ENCODE measurements at regions not wholly inside any gene's neighbourhood (a gene's known extent, or its start where the extent isn't known, plus 50 kb on each side); places are given as distances from the start of the nearest gene placed in this dataset.

DNA sequence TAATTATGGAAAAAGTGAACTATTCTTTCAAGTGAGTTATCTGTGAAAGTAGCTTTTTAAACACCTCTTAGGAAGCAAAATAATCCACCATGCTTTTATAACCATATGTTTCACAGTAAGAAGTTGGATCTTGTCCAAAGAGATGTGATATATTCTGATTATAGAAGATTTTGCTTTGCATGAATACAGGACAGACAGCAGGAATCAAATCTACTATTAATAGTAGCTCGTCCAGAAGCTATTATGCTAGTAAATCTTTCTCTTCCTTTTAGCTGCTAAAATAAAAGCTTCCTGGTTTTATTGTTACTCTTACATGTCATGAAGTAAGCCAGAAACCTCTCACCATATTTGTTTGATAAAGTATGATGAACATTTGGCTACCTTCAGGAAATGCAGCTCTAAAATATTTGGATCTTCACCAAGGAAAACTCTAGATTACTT, 257.0 kb downstream of the IPO8 start:
- TF ChIP-seq, protein P1, sequence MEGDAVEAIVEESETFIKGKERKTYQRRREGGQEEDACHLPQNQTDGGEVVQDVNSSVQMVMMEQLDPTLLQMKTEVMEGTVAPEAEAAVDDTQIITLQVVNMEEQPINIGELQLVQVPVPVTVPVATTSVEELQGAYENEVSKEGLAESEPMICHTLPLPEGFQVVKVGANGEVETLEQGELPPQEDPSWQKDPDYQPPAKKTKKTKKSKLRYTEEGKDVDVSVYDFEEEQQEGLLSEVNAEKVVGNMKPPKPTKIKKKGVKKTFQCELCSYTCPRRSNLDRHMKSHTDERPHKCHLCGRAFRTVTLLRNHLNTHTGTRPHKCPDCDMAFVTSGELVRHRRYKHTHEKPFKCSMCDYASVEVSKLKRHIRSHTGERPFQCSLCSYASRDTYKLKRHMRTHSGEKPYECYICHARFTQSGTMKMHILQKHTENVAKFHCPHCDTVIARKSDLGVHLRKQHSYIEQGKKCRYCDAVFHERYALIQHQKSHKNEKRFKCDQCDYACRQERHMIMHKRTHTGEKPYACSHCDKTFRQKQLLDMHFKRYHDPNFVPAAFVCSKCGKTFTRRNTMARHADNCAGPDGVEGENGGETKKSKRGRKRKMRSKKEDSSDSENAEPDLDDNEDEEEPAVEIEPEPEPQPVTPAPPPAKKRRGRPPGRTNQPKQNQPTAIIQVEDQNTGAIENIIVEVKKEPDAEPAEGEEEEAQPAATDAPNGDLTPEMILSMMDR (IDR thresholded peaks at IDR 0.05; ENCODE audit: low read depth, low read length) = no peak
- no peak for TF ChIP-seq EZH2phosphoT487 (IDR thresholded peaks at IDR 0.05; ENCODE audit: low read depth)

Data from OCI-LY3 (cell line).